Mammary epithelial cell (primary cell): ENCODE measurements at regions not wholly inside any gene's neighbourhood (a gene's known extent, or its start where the extent isn't known, plus 50 kb on each side); places are given as distances from the start of the nearest gene placed in this dataset.

Source experiments
- CTCF ChIP-seq, 2 donors: IDR thresholded peaks in 1 of 2; conservative IDR thresholded peaks in 1 of 2; 2 replicates each; pipeline ENCODE4 v1.5.1; 2011 to 2012; ENCODE audit warnings: inconsistent platforms in 2 of 2, low read length in 2 of 2, mild to moderate bottlenecking in 2 of 2, control low read depth in 1 of 2, low read depth in 1 of 2; ENCODE audit not compliant: insufficient read depth in 1 of 2; ENCODE audit errors: extremely low read depth in 1 of 2
- EZH2 ChIP-seq: IDR thresholded peaks from 2 replicates; pipeline ENCODE4 v1.6.1; 2012; ENCODE audit warnings: low read length, inconsistent platforms, borderline replicate concordance

GRCh38 chr14:51545396-51545795 lies 106.3 kb upstream of the FRMD6 start:
- TF ChIP-seq CTCF (conservative IDR thresholded peaks at IDR 0.05 in 1 of 2, IDR thresholded peaks at IDR 0.05 in 1 of 2; ENCODE audit: extremely low read depth in 1 of 2, insufficient read depth in 1 of 2, low read depth in 1 of 2, low read length in 2 of 2) (no peak), EZH2 (no peak)
